GM13977 (cell line): ENCODE measurements at regions not wholly inside any gene's neighbourhood (a gene's known extent, or its start where the extent isn't known, plus 50 kb on each side); places are given as distances from the start of the nearest gene placed in this dataset.

Experiments
- DNase-seq: peaks from one replicate; pipeline ENCODE4 v3.0.0; 2012; ENCODE audit warnings: low spot score
- in situ Hi-C: fragments of 300-500 bp; cut with MboI; formaldehyde crosslinking; loops from one replicate; pipeline ENCODE4 v1.12.0; 2022; ENCODE audit warnings: low sequenced_read_pairs, low pct_unique_long_range_greater_than_20kb, mixed read lengths, inconsistent platforms; ENCODE audit not compliant: unreplicated experiment
- TF ChIP-seq, protein P1 (sequence below): IDR thresholded peaks from 2 replicates; pipeline ENCODE4 v1.5.1; 2012; ENCODE audit warnings: mild to moderate bottlenecking, control low read depth; ENCODE audit not compliant: insufficient read depth; ENCODE audit errors: extremely low read depth, missing control alignments

DNA sequence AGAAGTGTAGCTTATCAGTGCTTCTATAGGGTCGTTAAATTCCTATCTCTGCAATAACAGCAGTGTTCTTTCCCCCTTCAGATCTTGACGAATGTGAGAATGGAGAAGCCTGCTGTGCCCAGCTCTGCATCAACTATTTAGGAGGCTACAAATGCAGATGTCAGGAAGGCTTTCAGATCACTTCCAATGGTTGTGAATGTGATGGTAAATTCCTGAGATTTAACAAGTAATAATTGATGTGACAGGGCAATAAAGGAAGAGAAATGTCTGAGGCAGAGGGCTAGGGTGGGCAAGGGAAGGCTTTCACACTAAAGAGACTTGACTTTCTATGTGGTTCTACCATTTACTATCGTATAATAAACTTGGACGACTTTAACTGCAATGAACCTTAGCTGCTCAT, 711.7 kb upstream of the GOLIM4 start:
- in situ Hi-C loops: no loop called here
- DNase-seq: no peak
- TF ChIP-seq, protein P1, sequence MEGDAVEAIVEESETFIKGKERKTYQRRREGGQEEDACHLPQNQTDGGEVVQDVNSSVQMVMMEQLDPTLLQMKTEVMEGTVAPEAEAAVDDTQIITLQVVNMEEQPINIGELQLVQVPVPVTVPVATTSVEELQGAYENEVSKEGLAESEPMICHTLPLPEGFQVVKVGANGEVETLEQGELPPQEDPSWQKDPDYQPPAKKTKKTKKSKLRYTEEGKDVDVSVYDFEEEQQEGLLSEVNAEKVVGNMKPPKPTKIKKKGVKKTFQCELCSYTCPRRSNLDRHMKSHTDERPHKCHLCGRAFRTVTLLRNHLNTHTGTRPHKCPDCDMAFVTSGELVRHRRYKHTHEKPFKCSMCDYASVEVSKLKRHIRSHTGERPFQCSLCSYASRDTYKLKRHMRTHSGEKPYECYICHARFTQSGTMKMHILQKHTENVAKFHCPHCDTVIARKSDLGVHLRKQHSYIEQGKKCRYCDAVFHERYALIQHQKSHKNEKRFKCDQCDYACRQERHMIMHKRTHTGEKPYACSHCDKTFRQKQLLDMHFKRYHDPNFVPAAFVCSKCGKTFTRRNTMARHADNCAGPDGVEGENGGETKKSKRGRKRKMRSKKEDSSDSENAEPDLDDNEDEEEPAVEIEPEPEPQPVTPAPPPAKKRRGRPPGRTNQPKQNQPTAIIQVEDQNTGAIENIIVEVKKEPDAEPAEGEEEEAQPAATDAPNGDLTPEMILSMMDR: no peak

DNA sequence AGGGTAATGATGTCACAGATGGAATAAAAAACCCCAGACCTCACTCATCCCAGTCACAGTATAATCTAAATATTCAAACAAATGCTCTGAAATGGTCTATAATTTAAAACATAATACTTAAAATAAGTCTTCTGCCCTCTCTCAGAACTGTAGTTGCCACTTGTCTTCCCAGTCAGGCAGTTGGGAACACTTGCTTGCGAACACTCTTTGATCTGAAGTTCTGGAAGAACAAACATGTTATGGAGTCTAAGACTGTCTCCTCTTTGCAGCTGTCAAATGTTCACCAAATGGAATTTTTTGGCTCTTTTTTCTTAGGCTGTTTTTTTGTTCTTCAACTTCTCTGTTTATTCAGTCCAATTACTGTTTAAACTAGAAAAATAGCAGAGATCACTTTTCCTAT, 711.1 kb upstream of the GOLIM4 start:
- in situ Hi-C loops: no loop called here
- DNase-seq: no peak
- TF ChIP-seq, protein P1: no peak

- DNase-seq: no peak
- in situ Hi-C loops: no loop called here
- TF ChIP-seq, protein P1: no peak
Measured at GRCh38 chr3:168803536-168803935, 707.8 kb upstream of the GOLIM4 start.

GRCh38 chr3:168802766-168803165, 707.0 kb upstream of the GOLIM4 start:
- no peak for DNase-seq
- TF ChIP-seq, protein P1: no peak
- in situ Hi-C loops: no loop called here

GRCh38 chr3:168801794-168802193, 706.1 kb upstream of the GOLIM4 start:
- TF ChIP-seq, protein P1: no peak
- in situ Hi-C loops: no loop called here
- DNase-seq: no peak

DNA sequence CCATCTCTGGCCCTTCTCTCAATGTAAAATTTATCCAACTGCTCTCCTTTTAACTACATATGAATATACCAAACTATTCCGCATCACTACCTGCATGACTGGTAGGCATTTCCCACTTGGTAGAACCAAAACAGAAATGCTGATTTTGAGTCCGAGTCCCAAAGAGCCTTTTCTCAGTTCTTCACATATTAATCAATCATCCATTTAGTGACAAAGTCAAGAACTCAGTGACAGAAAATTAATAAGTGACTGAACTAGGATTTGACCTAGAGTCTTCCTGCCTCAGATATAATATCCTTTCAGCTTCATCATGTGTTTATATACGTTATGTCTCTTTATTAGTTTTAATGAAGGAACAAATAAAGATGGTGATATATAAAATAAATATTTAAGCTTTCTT, 700.6 kb upstream of the GOLIM4 start:
- TF ChIP-seq, protein P1: no peak
- DNase-seq: no peak
- in situ Hi-C loops: no loop called here

DNA sequence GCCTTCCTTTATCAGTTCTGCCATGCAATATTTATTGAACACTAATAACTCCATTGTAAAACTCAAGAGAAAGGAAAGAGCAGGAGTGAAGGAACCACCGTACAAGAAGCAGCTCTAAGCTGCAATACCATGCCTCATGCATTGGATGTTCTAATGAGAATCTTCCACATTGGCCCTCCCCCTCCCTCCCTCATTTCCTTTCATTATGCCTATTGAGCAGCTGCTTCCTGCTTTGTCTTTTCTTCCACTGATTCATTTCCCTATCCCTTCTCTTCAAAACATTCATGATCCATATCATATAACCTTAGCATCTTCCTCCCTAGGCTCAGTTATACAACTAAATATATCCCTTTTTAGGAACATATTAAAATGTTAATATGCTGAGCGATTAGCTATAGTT, 698.7 kb upstream of the GOLIM4 start:
- no peak for DNase-seq
- TF ChIP-seq, protein P1: no peak
- in situ Hi-C loops: no loop called here
